SU-DHL-6 (cell line): ENCODE measurements at regions not wholly inside any gene's neighbourhood (a gene's known extent, or its start where the extent isn't known, plus 50 kb on each side); places are given as distances from the start of the nearest gene placed in this dataset.

Source experiments
- H2AFZ ChIP-seq: fragments of 200-600 bp; sonication (generic); 2 replicates; pipeline ENCODE4 v1.6.1; 2014; ENCODE audit warnings: low read depth, mild to moderate bottlenecking, moderate library complexity, mixed read lengths, antibody characterized with exemption, low read length; ENCODE audit not compliant: severe bottlenecking
- H3F3A ChIP-seq: fragments of 200-600 bp; shearing (Covaris generic); 2 replicates; pipeline ENCODE4 v1.6.0; 2016; ENCODE audit warnings: antibody characterized with exemption, mild to moderate bottlenecking; ENCODE audit not compliant: insufficient read depth
- H3K27ac ChIP-seq: fragments of 200-600 bp; sonication (generic); 2 replicates; pipeline ENCODE4 v1.5.1; 2016; ENCODE audit warnings: low read depth, mild to moderate bottlenecking, low read length, moderate library complexity, mixed read lengths
- H3K27me3 ChIP-seq: fragments of 200-600 bp; sonication (generic), shearing (Covaris generic); 2 replicates; pipeline ENCODE4 v1.6.0; 2014; ENCODE audit warnings: mild to moderate bottlenecking, low read length
- H3K36me3 ChIP-seq: fragments of 200-600 bp; sonication (generic); 2 replicates; pipeline ENCODE4 v1.6.1; 2014; ENCODE audit warnings: mild to moderate bottlenecking, low read length, mixed read lengths
- H3K4me2 ChIP-seq: fragments of 300-600, 200-600 bp; shearing (Covaris generic), sonication (generic); 2 replicates; pipeline ENCODE4 v1.6.0; 2014; ENCODE audit warnings: low read length, low read depth, mild to moderate bottlenecking; ENCODE audit not compliant: poor library complexity, severe bottlenecking
- H3K4me3 ChIP-seq: fragments of 200-600 bp; sonication (generic); 2 replicates; pipeline ENCODE4 v1.5.1; 2014; ENCODE audit warnings: antibody characterized with exemption, low read length, mild to moderate bottlenecking, mixed read lengths; ENCODE audit not compliant: insufficient read depth, poor library complexity, severe bottlenecking
- H3K79me2 ChIP-seq: fragments of 200-600 bp; sonication (generic); 2 replicates; pipeline ENCODE4 v1.6.1; 2014; ENCODE audit warnings: mild to moderate bottlenecking, low read length, moderate library complexity; ENCODE audit not compliant: insufficient read depth
- H3K9ac ChIP-seq: fragments of 200-600 bp; sonication (generic); 2 replicates; pipeline ENCODE4 v1.7.0; 2014; ENCODE audit warnings: mild to moderate bottlenecking, low read length
- H3K9me2 ChIP-seq: fragments of 200-600 bp; sonication (generic); replicated peaks from 2 replicates; pipeline ENCODE4 v1.6.1; 2014; ENCODE audit warnings: low read length; ENCODE audit not compliant: insufficient read depth
- H3K9me3 ChIP-seq: fragments of 200-600 bp; sonication (generic); 2 replicates; pipeline ENCODE4 v1.6.1; 2014; ENCODE audit warnings: low read length, mixed read lengths; ENCODE audit not compliant: insufficient read depth
- H4K20me1 ChIP-seq: fragments of 200-600 bp; sonication (generic); 2 replicates; pipeline ENCODE4 v1.6.1; 2014; ENCODE audit warnings: low read depth, mild to moderate bottlenecking, antibody characterized with exemption, low read length, moderate library complexity, mixed read lengths
- EZH2phosphoT487 ChIP-seq: fragments of 200-600 bp; sonication (generic), shearing (Covaris generic); conservative IDR thresholded peaks from 2 replicates; pipeline ENCODE4 v1.6.1; 2018; ENCODE audit warnings: mild to moderate bottlenecking, antibody characterized with exemption, low read length, moderate library complexity, mixed read lengths
- TF ChIP-seq, protein P1 (sequence below): fragments of 200-600 bp; sonication (generic); IDR thresholded peaks from one replicate; pipeline ENCODE4 v1.5.1; 2017; ENCODE audit warnings: antibody characterized with exemption, mild to moderate bottlenecking, low read length, moderate library complexity; ENCODE audit not compliant: insufficient read depth, poor library complexity, severe bottlenecking

DNA sequence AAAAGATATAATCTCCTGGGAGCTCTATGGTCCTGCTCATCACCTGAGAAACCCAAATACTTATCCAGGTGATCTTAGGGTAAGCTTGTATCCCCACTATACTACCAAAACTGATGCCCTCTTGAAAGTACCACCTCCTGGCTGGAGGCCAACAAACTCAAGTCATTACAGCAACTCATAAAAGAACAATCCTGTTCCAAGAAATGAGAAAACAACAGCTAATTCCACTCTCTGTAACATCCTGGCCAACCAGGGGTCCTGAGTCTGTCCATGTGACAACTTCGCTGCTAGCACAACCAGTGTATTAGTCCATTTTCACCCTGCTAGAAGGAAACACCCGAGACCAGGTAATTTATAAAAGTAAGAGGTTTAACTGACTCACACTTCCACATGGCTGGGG lies 190.0 kb upstream of the BMP4 start:
- Histone ChIP-seq H4K20me1 (no peaks in the 10 kb centered on the region), H3K4me3 (no peak overlapping the region), H3K27ac (no peak overlapping the region), H3K4me2 (no peak overlapping the region), H3K9me2 (no peaks in the 10 kb centered on the region), H3K9ac (no peak overlapping the region), H3K36me3 (no peaks in the 10 kb centered on the region), H3K27me3 (no peaks in the 10 kb centered on the region), H3F3A (no peaks in the 10 kb centered on the region), H2AFZ (no peak overlapping the region), H3K79me2 (no peaks in the 10 kb centered on the region), H3K9me3 (no peaks in the 10 kb centered on the region)
- TF ChIP-seq, protein P1, sequence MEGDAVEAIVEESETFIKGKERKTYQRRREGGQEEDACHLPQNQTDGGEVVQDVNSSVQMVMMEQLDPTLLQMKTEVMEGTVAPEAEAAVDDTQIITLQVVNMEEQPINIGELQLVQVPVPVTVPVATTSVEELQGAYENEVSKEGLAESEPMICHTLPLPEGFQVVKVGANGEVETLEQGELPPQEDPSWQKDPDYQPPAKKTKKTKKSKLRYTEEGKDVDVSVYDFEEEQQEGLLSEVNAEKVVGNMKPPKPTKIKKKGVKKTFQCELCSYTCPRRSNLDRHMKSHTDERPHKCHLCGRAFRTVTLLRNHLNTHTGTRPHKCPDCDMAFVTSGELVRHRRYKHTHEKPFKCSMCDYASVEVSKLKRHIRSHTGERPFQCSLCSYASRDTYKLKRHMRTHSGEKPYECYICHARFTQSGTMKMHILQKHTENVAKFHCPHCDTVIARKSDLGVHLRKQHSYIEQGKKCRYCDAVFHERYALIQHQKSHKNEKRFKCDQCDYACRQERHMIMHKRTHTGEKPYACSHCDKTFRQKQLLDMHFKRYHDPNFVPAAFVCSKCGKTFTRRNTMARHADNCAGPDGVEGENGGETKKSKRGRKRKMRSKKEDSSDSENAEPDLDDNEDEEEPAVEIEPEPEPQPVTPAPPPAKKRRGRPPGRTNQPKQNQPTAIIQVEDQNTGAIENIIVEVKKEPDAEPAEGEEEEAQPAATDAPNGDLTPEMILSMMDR, result no peak
- no peak for TF ChIP-seq EZH2phosphoT487

DNA sequence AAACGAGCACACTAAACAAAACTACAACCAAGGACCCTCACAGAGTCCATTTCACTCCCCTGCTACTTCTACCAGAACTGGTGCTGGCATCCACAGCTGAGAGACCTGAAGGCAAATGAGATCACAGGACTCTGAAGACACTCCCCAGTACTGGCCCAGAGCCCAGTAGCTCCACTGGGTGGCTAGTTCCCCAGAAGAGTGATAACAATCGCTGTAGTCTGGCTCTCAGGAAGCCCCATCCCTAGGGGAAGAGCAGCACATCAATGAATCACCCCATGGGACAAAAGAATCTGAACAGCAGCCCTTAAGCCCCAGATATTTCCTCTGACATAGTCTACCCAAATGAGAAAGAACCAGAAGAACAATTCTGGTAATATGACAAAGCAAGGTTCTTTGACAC lies 190.7 kb upstream of the BMP4 start:
- Histone ChIP-seq H3F3A (no peaks in the 10 kb centered on the region), H3K9ac (no peak overlapping the region), H2AFZ (no peak overlapping the region), H3K79me2 (no peaks in the 10 kb centered on the region), H3K9me2 (no peaks in the 10 kb centered on the region), H3K9me3 (no peaks in the 10 kb centered on the region), H3K4me2 (no peak overlapping the region), H4K20me1 (no peaks in the 10 kb centered on the region), H3K27ac (no peak overlapping the region), H3K4me3 (no peak overlapping the region), H3K27me3 (no peaks in the 10 kb centered on the region), H3K36me3 (no peaks in the 10 kb centered on the region)
- TF ChIP-seq, protein P1, result no peak
- TF ChIP-seq EZH2phosphoT487, result no peak

DNA sequence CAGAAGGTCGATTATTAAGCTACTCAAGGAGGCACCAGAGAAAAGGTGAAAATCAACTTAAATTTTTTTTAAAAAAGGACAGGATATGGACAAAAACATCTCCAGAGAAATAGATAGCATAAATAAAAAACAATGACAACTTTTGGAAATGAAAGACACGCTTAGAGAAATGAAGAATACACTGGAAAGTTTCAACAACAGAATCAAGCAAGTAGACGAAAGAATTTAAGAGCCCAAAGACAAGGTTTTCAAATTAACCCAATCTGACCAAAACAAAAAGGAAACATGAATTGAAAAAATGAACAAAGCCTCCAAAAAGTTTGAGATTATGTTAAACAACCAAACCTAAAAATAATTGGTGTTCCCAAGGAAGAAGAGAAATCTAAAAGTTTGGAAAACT lies 191.1 kb upstream of the BMP4 start:
- Histone ChIP-seq H3K9ac (no peak overlapping the region), H3F3A (no peaks in the 10 kb centered on the region), H3K9me3 (no peaks in the 10 kb centered on the region), H3K9me2 (no peaks in the 10 kb centered on the region), H3K79me2 (no peaks in the 10 kb centered on the region), H4K20me1 (no peaks in the 10 kb centered on the region), H3K36me3 (no peaks in the 10 kb centered on the region), H2AFZ (no peak overlapping the region), H3K4me3 (no peak overlapping the region), H3K4me2 (no peak overlapping the region), H3K27me3 (no peaks in the 10 kb centered on the region), H3K27ac (no peak overlapping the region)
- no peak for TF ChIP-seq EZH2phosphoT487
- TF ChIP-seq, protein P1, result no peak

- Histone ChIP-seq H3K27ac (no peak overlapping the region), H3K9me2 (no peaks in the 10 kb centered on the region), H3K27me3 (no peaks in the 10 kb centered on the region), H3K9ac (no peak overlapping the region), H2AFZ (no peak overlapping the region), H3F3A (no peaks in the 10 kb centered on the region), H3K9me3 (no peaks in the 10 kb centered on the region), H3K4me2 (no peak overlapping the region), H3K4me3 (no peak overlapping the region), H3K36me3 (no peaks in the 10 kb centered on the region), H4K20me1 (no peaks in the 10 kb centered on the region), H3K79me2 (no peaks in the 10 kb centered on the region)
- no peak for TF ChIP-seq EZH2phosphoT487
- TF ChIP-seq, protein P1, result no peak
Measured at GRCh38 chr14:54148251-54148650, 191.6 kb upstream of the BMP4 start.
